ENCODE measurements at regions not wholly inside any gene's neighbourhood (a gene's known extent, or its start where the extent isn't known, plus 50 kb on each side); places are given as distances from the start of the nearest gene placed in this dataset.

DNA sequence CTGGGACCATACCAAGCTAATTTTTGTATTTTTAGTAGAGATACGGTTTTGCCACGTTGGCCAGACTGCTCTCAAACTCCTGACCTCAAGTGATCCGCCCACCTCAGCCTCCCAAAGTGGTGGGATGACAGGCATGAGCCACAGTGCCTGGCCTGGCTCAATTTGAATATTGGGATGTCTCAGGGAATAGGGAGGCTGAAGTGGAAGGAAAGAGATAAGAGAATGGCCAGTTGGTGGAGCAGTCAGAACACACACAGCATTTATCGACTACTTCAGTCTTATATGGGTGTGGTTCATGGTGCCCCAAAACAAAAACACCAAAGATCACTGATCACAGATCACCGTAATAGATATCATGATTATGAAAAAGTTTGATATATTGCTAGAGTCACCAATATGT, 144.4 kb downstream of the GMNC start:
- no peak overlapping the region for H3K4me3 ChIP-seq (ENCODE audit: low read length)
- H3K4me2 ChIP-seq (ENCODE audit: low read length) = no peak overlapping the region
- no peak overlapping the region for H3K27ac ChIP-seq (ENCODE audit: low read length)
- H4K20me1 ChIP-seq (ENCODE audit: insufficient read depth, low read length) = no peaks in the 10 kb centered on the region
- H3K4me1 ChIP-seq (ENCODE audit: low read length) = no peaks in the 10 kb centered on the region
- no peaks in the 10 kb centered on the region for H3K27me3 ChIP-seq (ENCODE audit: low read depth, low read length)
- no peak overlapping the region for H2AFZ ChIP-seq (ENCODE audit: low read depth, low read length)
- H3K9ac ChIP-seq (ENCODE audit: low read length) = no peak overlapping the region
- TF ChIP-seq EZH2phosphoT487 (IDR thresholded peaks at IDR 0.05; ENCODE audit: low read depth) = no peak
- TF ChIP-seq, protein P1, sequence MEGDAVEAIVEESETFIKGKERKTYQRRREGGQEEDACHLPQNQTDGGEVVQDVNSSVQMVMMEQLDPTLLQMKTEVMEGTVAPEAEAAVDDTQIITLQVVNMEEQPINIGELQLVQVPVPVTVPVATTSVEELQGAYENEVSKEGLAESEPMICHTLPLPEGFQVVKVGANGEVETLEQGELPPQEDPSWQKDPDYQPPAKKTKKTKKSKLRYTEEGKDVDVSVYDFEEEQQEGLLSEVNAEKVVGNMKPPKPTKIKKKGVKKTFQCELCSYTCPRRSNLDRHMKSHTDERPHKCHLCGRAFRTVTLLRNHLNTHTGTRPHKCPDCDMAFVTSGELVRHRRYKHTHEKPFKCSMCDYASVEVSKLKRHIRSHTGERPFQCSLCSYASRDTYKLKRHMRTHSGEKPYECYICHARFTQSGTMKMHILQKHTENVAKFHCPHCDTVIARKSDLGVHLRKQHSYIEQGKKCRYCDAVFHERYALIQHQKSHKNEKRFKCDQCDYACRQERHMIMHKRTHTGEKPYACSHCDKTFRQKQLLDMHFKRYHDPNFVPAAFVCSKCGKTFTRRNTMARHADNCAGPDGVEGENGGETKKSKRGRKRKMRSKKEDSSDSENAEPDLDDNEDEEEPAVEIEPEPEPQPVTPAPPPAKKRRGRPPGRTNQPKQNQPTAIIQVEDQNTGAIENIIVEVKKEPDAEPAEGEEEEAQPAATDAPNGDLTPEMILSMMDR (IDR thresholded peaks at IDR 0.05; ENCODE audit: low read depth, low read length) = no peak; the same call in 1 of the 2 replicates
- H3K36me3 ChIP-seq (replicated peaks; ENCODE audit: low read depth, low read length) = no peaks in the 10 kb centered on the region
- H3K9me3 ChIP-seq (ENCODE audit: insufficient read depth, low read length) = no peaks in the 10 kb centered on the region
- no peaks in the 10 kb centered on the region for H3K79me2 ChIP-seq (ENCODE audit: low read length)

DNA sequence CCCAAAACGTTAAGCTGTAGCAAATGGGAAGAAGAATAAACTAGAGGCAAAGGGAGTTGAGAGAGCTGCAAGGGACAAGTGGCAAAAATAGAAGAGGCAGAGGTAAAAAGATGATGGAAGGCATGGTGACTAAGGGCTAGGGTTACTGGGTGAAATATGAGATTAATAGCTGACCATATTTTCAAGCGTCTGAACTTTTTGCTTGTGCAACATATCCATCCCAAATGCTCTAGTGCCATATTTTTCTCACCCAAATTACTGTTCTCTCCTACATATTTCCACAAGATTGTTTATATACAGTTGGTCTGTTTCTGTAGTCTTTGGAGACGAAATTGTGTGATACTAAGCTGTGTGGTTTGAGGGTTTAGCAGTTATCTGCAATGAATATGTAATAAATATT, 145.5 kb downstream of the GMNC start:
- H4K20me1 ChIP-seq (ENCODE audit: insufficient read depth, low read length) = no peaks in the 10 kb centered on the region

DNA sequence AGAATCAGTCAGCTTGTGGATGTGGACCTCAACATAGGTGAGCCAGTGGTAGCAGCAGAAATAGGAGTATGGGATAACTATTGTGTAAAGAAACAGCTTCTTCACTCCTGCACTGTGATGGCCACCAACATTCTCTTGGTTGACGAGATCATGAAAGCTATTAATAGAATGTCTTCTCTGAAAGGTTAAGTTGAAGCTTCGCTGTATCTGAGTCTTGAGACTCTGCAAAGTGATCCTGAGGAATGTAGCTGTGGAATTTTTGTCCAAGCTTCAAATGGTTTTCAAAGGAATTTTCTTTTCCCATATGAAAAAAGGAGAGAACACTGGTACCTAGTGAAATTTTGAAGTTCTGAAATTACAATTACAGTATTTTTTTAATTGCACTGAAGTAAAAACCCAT, 146.3 kb downstream of the GMNC start:
- Histone ChIP-seq H3K9me3 (ENCODE audit: insufficient read depth, low read length) (no peaks in the 10 kb centered on the region), H3K79me2 (ENCODE audit: low read length) (no peaks in the 10 kb centered on the region), H3K27me3 (ENCODE audit: low read depth, low read length) (no peaks in the 10 kb centered on the region), H3K4me2 (ENCODE audit: low read length) (no peak overlapping the region), H3K36me3 (replicated peaks; ENCODE audit: low read depth, low read length) (no peaks in the 10 kb centered on the region), H3K4me3 (ENCODE audit: low read length) (no peak overlapping the region), H3K4me1 (ENCODE audit: low read length) (no peaks in the 10 kb centered on the region), H3K27ac (ENCODE audit: low read length) (no peak overlapping the region), H3K9ac (ENCODE audit: low read length) (no peak overlapping the region), H4K20me1 (ENCODE audit: insufficient read depth, low read length) (no peaks in the 10 kb centered on the region), H2AFZ (ENCODE audit: low read depth, low read length) (no peak overlapping the region)
- TF ChIP-seq EZH2phosphoT487 (IDR thresholded peaks at IDR 0.05; ENCODE audit: low read depth) = no peak
- TF ChIP-seq, protein P1 (IDR thresholded peaks at IDR 0.05; ENCODE audit: low read depth, low read length) = no peak

More for the DNA sequence above, 145.5 kb downstream of the GMNC start:
- TF ChIP-seq, protein P1 (IDR thresholded peaks at IDR 0.05; ENCODE audit: low read depth, low read length) = no peak
- TF ChIP-seq EZH2phosphoT487 (IDR thresholded peaks at IDR 0.05; ENCODE audit: low read depth) = no peak
- Histone ChIP-seq H3K4me2 (ENCODE audit: low read length) (no peak overlapping the region), H2AFZ (ENCODE audit: low read depth, low read length) (no peak overlapping the region; the same call in 1 of the 2 replicates), H3K9ac (ENCODE audit: low read length) (no peak overlapping the region), H3K79me2 (ENCODE audit: low read length) (no peaks in the 10 kb centered on the region), H3K4me1 (ENCODE audit: low read length) (no peaks in the 10 kb centered on the region), H3K27me3 (ENCODE audit: low read depth, low read length) (no peaks in the 10 kb centered on the region), H3K9me3 (ENCODE audit: insufficient read depth, low read length) (no peaks in the 10 kb centered on the region), H3K36me3 (replicated peaks; ENCODE audit: low read depth, low read length) (no peaks in the 10 kb centered on the region), H3K27ac (ENCODE audit: low read length) (no peak overlapping the region), H3K4me3 (ENCODE audit: low read length) (no peak overlapping the region)

DNA sequence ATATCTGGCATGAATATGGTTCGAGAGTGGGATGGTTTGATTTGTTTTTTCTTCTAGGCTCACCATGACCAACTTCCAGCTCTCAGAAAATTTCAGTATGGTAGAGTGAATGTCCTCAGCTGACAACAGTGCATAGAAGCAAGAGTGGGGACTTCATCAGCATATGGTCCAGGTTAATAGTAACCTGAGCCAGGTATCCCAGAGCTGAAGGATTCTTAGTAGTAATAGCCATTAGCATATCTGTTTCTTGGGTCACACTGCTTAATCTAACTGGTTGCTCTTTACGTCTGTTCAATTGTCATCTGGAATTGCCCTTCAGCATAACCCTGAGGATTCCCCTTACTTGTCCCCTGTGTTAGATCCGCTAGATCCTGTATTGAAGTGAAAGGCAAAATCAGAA, 151.8 kb downstream of the GMNC start:
- H3K36me3 ChIP-seq (replicated peaks; ENCODE audit: low read depth, low read length) = no peaks in the 10 kb centered on the region
- no peak overlapping the region for H2AFZ ChIP-seq (ENCODE audit: low read depth, low read length)
- H3K9ac ChIP-seq (ENCODE audit: low read length) = no peak overlapping the region
- H3K79me2 ChIP-seq (ENCODE audit: low read length) = no peaks in the 10 kb centered on the region
- no peak overlapping the region for H3K4me3 ChIP-seq (ENCODE audit: low read length)
- H3K9me3 ChIP-seq (ENCODE audit: insufficient read depth, low read length) = no peaks in the 10 kb centered on the region
- H3K27me3 ChIP-seq (ENCODE audit: low read depth, low read length) = no peaks in the 10 kb centered on the region
- no peak overlapping the region for H3K27ac ChIP-seq (ENCODE audit: low read length)
- no peak overlapping the region for H3K4me2 ChIP-seq (ENCODE audit: low read length)
- TF ChIP-seq EZH2phosphoT487 (IDR thresholded peaks at IDR 0.05; ENCODE audit: low read depth) = no peak
- TF ChIP-seq, protein P1 (IDR thresholded peaks at IDR 0.05; ENCODE audit: low read depth, low read length) = no peak
- H3K4me1 ChIP-seq (ENCODE audit: low read length) = no peaks in the 10 kb centered on the region
- H4K20me1 ChIP-seq (ENCODE audit: insufficient read depth, low read length) = no peaks in the 10 kb centered on the region

All from OCI-LY3 (cell line).